ENCODE measurements at regions not wholly inside any gene's neighbourhood (a gene's known extent, or its start where the extent isn't known, plus 50 kb on each side); places are given as distances from the start of the nearest gene placed in this dataset.
"Not testable (repeated sequence)": the region's sequence is repeated elsewhere in the genome, so short reads cannot be mapped to it uniquely, and the experiment has no call there.

- TF ChIP-seq NFYB (CRISPR knock-in tag; conservative IDR thresholded peaks at IDR 0.05; ENCODE audit: low read depth); CTCF (IDR thresholded peaks at IDR 0.05); ETV6 (CRISPR knock-in tag; IDR thresholded peaks at IDR 0.05); ATF3 (CRISPR knock-in tag; conservative IDR thresholded peaks at IDR 0.05); NR2C2 (CRISPR knock-in tag; IDR thresholded peaks at IDR 0.05); ELF4 (CRISPR knock-in tag; IDR thresholded peaks at IDR 0.05; ENCODE audit: low read depth); FOXJ3 (CRISPR knock-in tag; IDR thresholded peaks at IDR 0.05; ENCODE audit: borderline replicate concordance); ZBTB21 (CRISPR knock-in tag; IDR thresholded peaks at IDR 0.05; ENCODE audit: borderline replicate concordance); TP53 (CRISPR knock-in tag; IDR thresholded peaks at IDR 0.05); SP1 (CRISPR knock-in tag; conservative IDR thresholded peaks at IDR 0.05): not testable (repeated sequence)
Measured at GRCh38 chr4:147259271-147259670, 221.6 kb upstream of the EDNRA start.

Data from WTC11 (cell line).